HCT116 (cell line): ENCODE measurements at regions not wholly inside any gene's neighbourhood (a gene's known extent, or its start where the extent isn't known, plus 50 kb on each side); places are given as distances from the start of the nearest gene placed in this dataset.

Experiments
- ATAC-seq: fragments of 200-7000 bp; cut with Tn5 transposase; 2 replicates; pipeline ENCODE4 v1.9.1; 2020; ENCODE audit warnings: mild to moderate bottlenecking, moderate library complexity
- BruUV-seq: library from RNA; stranded (reverse); fragments of 400-500 nt; replicated peaks from 2 replicates; lab custom pipeline; 2021; lab: Mats Ljungman, UMichigan
- CTCF ChIA-PET: fragments of 300-600 bp; sonication (Branson Sonifier 250); formaldehyde crosslinking; loops from one replicate; lab custom pipeline; 2021; ENCODE audit warnings: antibody characterized with exemption; lab: Charles Lee
- POLR2A ChIA-PET: fragments of 300-600, 350-600 bp; sonication (Branson Sonifier 250); formaldehyde crosslinking; loops from one replicate; lab custom pipeline; 2021; ENCODE audit warnings: antibody characterized with exemption; lab: Charles Lee
- RAD21 ChIA-PET, 2 experiments: fragments of 300-600 bp; sonication (Branson Sonifier 250); formaldehyde crosslinking; loops; one replicate each; lab custom pipeline; 2023; ENCODE audit warnings: low total read pairs in 2 of 2; ENCODE audit not compliant: uncharacterized antibody in 2 of 2, unreplicated experiment in 2 of 2, low non-redundant PET in 1 of 2; lab: Charles Lee
- DNase-seq: peaks from one replicate; pipeline ENCODE4 v3.0.0-alpha.2; 2010; ENCODE audit warnings: low read depth, low spot score
- H2AFZ ChIP-seq: fragments of 200-600 bp; shearing (Covaris generic), sonication (generic); 2 replicates; pipeline ENCODE4 v1.6.1; 2017; ENCODE audit warnings: low read depth, mixed run types, mixed read lengths, antibody characterized with exemption, low read length; ENCODE audit not compliant: poor library complexity, severe bottlenecking
- H3K27ac ChIP-seq: 2 replicates; pipeline ENCODE4 v1.5.1; 2012; ENCODE audit warnings: low read depth, low read length
- H3K27me3 ChIP-seq: fragments of 200-600 bp; sonication (generic); 2 replicates; pipeline ENCODE4 v1.6.1; 2016; ENCODE audit warnings: mixed run types, low read length, mixed read lengths; ENCODE audit not compliant: insufficient read depth
- H3K36me3 ChIP-seq, 2 experiments: fragments of 200-500 bp in 1 of 2; fragments of 200-600 bp in 1 of 2; sonication (Bioruptor generic) in 1 of 2; sonication (generic) in 1 of 2; 2 replicates each; pipeline versions ENCODE4 v1.5.1 to v1.6.1; 2014 to 2016; ENCODE audit warnings: low read length in 2 of 2, inconsistent platforms in 1 of 2, mixed read lengths in 1 of 2, mixed run types in 1 of 2; ENCODE audit not compliant: insufficient read depth in 2 of 2, control insufficient read depth in 1 of 2
- H3K4me1 ChIP-seq, 2 experiments: fragments of 200-600 bp in 1 of 2; sonication (generic) in 1 of 2; 2 replicates each; pipeline versions ENCODE4 v1.5.1 to v1.6.1; 2012 to 2017; ENCODE audit warnings: low read length in 2 of 2, inconsistent platforms in 1 of 2, mild to moderate bottlenecking in 1 of 2, mixed read lengths in 1 of 2, mixed run types in 1 of 2, moderate library complexity in 1 of 2; ENCODE audit not compliant: insufficient read depth in 2 of 2, control insufficient read depth in 1 of 2
- H3K4me2 ChIP-seq: fragments of 200-600 bp; sonication (generic); 2 replicates; pipeline ENCODE4 v1.6.1; 2017; ENCODE audit warnings: mixed run types, low read length, mixed read lengths
- H3K4me3 ChIP-seq, 2 experiments: fragments of 200-600 bp in 1 of 2; sonication (generic) in 1 of 2; replicated peaks in 1 of 2; 2 replicates each; pipeline ENCODE4 v1.5.1; 2011 to 2016; ENCODE audit warnings: low read length in 2 of 2, control low read depth in 1 of 2, low read depth in 1 of 2, mild to moderate bottlenecking in 1 of 2, mixed read lengths in 1 of 2, mixed run types in 1 of 2
- H3K79me2 ChIP-seq: fragments of 200-600 bp; sonication (generic); 2 replicates; pipeline ENCODE4 v1.6.1; 2017; ENCODE audit warnings: mild to moderate bottlenecking, mixed run types, low read length, moderate library complexity, mixed read lengths; ENCODE audit not compliant: insufficient read depth
- H3K9ac ChIP-seq: fragments of 200-600 bp; sonication (generic); 2 replicates; pipeline ENCODE4 v1.6.1; 2016; ENCODE audit warnings: low read length, mixed read lengths
- H3K9me2 ChIP-seq: fragments of 200-600 bp; sonication (generic), shearing (Covaris generic); 2 replicates; pipeline ENCODE4 v1.6.1; 2017; ENCODE audit warnings: mixed run types, mild to moderate bottlenecking, moderate library complexity; ENCODE audit not compliant: insufficient read depth
- H3K9me3 ChIP-seq, 2 experiments: fragments of 200-500 bp in 1 of 2; fragments of 200-600 bp in 1 of 2; sonication (Bioruptor generic) in 1 of 2; sonication (generic) in 1 of 2; 2 replicates each; pipeline ENCODE4 v1.6.1; 2014 to 2017; ENCODE audit warnings: low read length in 2 of 2, mixed read lengths in 2 of 2, inconsistent platforms in 1 of 2, low read depth in 1 of 2, mild to moderate bottlenecking in 1 of 2, mixed run types in 1 of 2, moderate library complexity in 1 of 2; ENCODE audit not compliant: control insufficient read depth in 1 of 2, insufficient read depth in 1 of 2
- H4K20me1 ChIP-seq: fragments of 200-600 bp; sonication (generic), shearing (Covaris generic); 2 replicates; pipeline ENCODE4 v1.6.1; 2017; ENCODE audit warnings: mixed run types, mild to moderate bottlenecking, moderate library complexity; ENCODE audit not compliant: insufficient read depth
- CEBPB ChIP-seq: IDR thresholded peaks from 2 replicates; pipeline ENCODE4 v1.6.1; 2012; ENCODE audit warnings: low read depth
- CTCF ChIP-seq, 3 experiments: fragments of 200-600 bp in 1 of 3; sonication (generic) in 1 of 3; IDR thresholded peaks in 2 of 3; conservative IDR thresholded peaks in 1 of 3; 2 replicates each; pipeline ENCODE4 v1.5.1; 2012 to 2017; ENCODE audit warnings: low read depth in 2 of 3, low read length in 2 of 3, antibody characterized with exemption in 1 of 3, borderline replicate concordance in 1 of 3, control low read depth in 1 of 3, mild to moderate bottlenecking in 1 of 3, mixed read lengths in 1 of 3, mixed run types in 1 of 3, moderate library complexity in 1 of 3; ENCODE audit not compliant: insufficient read depth in 1 of 3
- EGR1 ChIP-seq: IDR thresholded peaks from 2 replicates; pipeline ENCODE4 v1.6.1; 2012; ENCODE audit warnings: low read depth
- ELF1 ChIP-seq: IDR thresholded peaks from 2 replicates; pipeline ENCODE4 v1.6.1; 2012; ENCODE audit warnings: low read depth, borderline replicate concordance
- EZH2phosphoT487 ChIP-seq: fragments of 200-600 bp; IDR thresholded peaks from 2 replicates; pipeline ENCODE4 v1.6.1; 2018; ENCODE audit warnings: antibody characterized with exemption, borderline replicate concordance
- FOSL1 ChIP-seq: IDR thresholded peaks from 2 replicates; pipeline ENCODE4 v1.6.1; 2012; ENCODE audit warnings: low read depth
- JUND ChIP-seq: IDR thresholded peaks from 2 replicates; pipeline ENCODE4 v1.6.1; 2012
- MAX ChIP-seq: IDR thresholded peaks from 2 replicates; pipeline ENCODE4 v1.6.1; 2012
- RAD21 ChIP-seq: IDR thresholded peaks from 2 replicates; pipeline ENCODE4 v1.6.1; 2012; ENCODE audit warnings: low read depth, mild to moderate bottlenecking
- SIN3A ChIP-seq: IDR thresholded peaks from 2 replicates; pipeline ENCODE4 v1.6.1; 2012; ENCODE audit warnings: low read depth
- SRF ChIP-seq: IDR thresholded peaks from 2 replicates; pipeline ENCODE4 v1.6.1; 2012; ENCODE audit warnings: low read depth
- TCF7L2 ChIP-seq: IDR thresholded peaks from 2 replicates; pipeline ENCODE4 v1.7.0; 2011; ENCODE audit warnings: borderline replicate concordance, inconsistent platforms; ENCODE audit not compliant: insufficient read depth, insufficient read length; ENCODE audit errors: extremely low read depth
- YY1 ChIP-seq: IDR thresholded peaks from 2 replicates; pipeline ENCODE4 v1.6.1; 2011; ENCODE audit warnings: low read length, low read depth, moderate library complexity, mild to moderate bottlenecking; ENCODE audit not compliant: insufficient replicate concordance; ENCODE audit errors: extremely low read depth
- ZFX ChIP-seq: fragments of 450-650 bp; IDR thresholded peaks from 2 replicates; pipeline ENCODE4 v1.6.1; 2017
- intact Hi-C: fragments of 100-400 bp; cut with micrococcal nuclease; formaldehyde crosslinking; loops from 2 replicates; pipeline ENCODE4 v1.10.0; 2022

GRCh38 chr5:90134892-90135291 is 274.7 kb downstream of the CETN3 start:
- H3K27ac ChIP-seq, result no peak overlapping the region
- POLR2A ChIA-PET, result no interaction called here
- RAD21 ChIA-PET, result no interaction called here
- H3K27me3 ChIP-seq, result no peaks in the 10 kb centered on the region
- peaks cover 0 to 3% of the 10 kb centered on the region in 2 experiments; a peak in 1 of 4 replicates for H3K4me1 ChIP-seq
- H3K9me2 ChIP-seq, result no peaks in the 10 kb centered on the region
- no peak for TF ChIP-seq SRF
- no peaks in the 10 kb centered on the region for H3K36me3 ChIP-seq
- no peak overlapping the region for H2AFZ ChIP-seq
- intact Hi-C loops, result no loop called here
- no peak overlapping the region for H3K4me3 ChIP-seq
- no peaks in the 10 kb centered on the region for H3K9me3 ChIP-seq
- no peak for ATAC-seq
- H3K4me2 ChIP-seq, result no peak overlapping the region
- CTCF ChIA-PET, result no interaction called here
- no peaks in the 10 kb centered on the region for H4K20me1 ChIP-seq
- no TSS peak for BruUV-seq
- no peak for DNase-seq
- H3K79me2 ChIP-seq, result no peaks in the 10 kb centered on the region
- no peak overlapping the region for H3K9ac ChIP-seq

GRCh38 chr5:90134381-90134780 is 275.2 kb downstream of the CETN3 start:
- RAD21 ChIA-PET, result no interaction called here
- TF ChIP-seq YY1, result no peak
- TF ChIP-seq, all 23 proteins: peak for 0
- Histone ChIP-seq H3K27me3 (no peaks in the 10 kb centered on the region), H2AFZ (no peak overlapping the region), H3K36me3 (no peaks in the 10 kb centered on the region), H4K20me1 (no peaks in the 10 kb centered on the region), H3K79me2 (no peaks in the 10 kb centered on the region), H3K9me3 (no peaks in the 10 kb centered on the region), H3K4me3 (no peak overlapping the region), H3K4me1 (peaks cover 0 to 3% of the 10 kb centered on the region in 2 experiments; a peak in 1 of 4 replicates), H3K27ac (no peak overlapping the region), H3K4me2 (no peak overlapping the region), H3K9ac (no peak overlapping the region), H3K9me2 (no peaks in the 10 kb centered on the region)
- intact Hi-C loops, result no loop called here
- no peak for ATAC-seq
- POLR2A ChIA-PET, result no interaction called here
- no TSS peak for BruUV-seq
- DNase-seq, result no peak
- CTCF ChIA-PET, result no interaction called here

- no peaks in the 10 kb centered on the region for H3K9me3 ChIP-seq
- H2AFZ ChIP-seq, result no peak overlapping the region
- RAD21 ChIA-PET, result no interaction called here
- H3K36me3 ChIP-seq, result no peaks in the 10 kb centered on the region
- no peaks in the 10 kb centered on the region for H3K9me2 ChIP-seq
- no TSS peak for BruUV-seq
- POLR2A ChIA-PET, result no interaction called here
- no peaks in the 10 kb centered on the region for H3K79me2 ChIP-seq
- H3K4me1 ChIP-seq, result peaks cover 0 to 3% of the 10 kb centered on the region in 2 experiments; a peak in 1 of 4 replicates
- no peak overlapping the region for H3K4me3 ChIP-seq
- no peaks in the 10 kb centered on the region for H4K20me1 ChIP-seq
- H3K9ac ChIP-seq, result no peak overlapping the region
- H3K27me3 ChIP-seq, result no peaks in the 10 kb centered on the region
- no peak overlapping the region for H3K4me2 ChIP-seq
- intact Hi-C loops, result no loop called here
- H3K27ac ChIP-seq, result no peak overlapping the region
- ATAC-seq, result no peak
- CTCF ChIA-PET, result no interaction called here
- no peak for DNase-seq
- TF ChIP-seq RAD21, result no peak
- TF ChIP-seq SRF, result no peak
- no peak for TF ChIP-seq JUND
- no peak for TF ChIP-seq YY1
- TF ChIP-seq CEBPB, result no peak
- TF ChIP-seq ELF1, result no peak
- no peak for TF ChIP-seq EZH2phosphoT487
- no peak for TF ChIP-seq CTCF (IDR thresholded peaks at IDR 0.05 in 2 of 3, conservative IDR thresholded peaks at IDR 0.05 in 1 of 3; ENCODE audit: borderline replicate concordance in 1 of 3, insufficient read depth in 1 of 3, low read depth in 2 of 3, low read length in 2 of 3)
- no peak for TF ChIP-seq FOSL1
- no peak for TF ChIP-seq TCF7L2
- no peak for TF ChIP-seq MAX
- no peak for TF ChIP-seq ZFX
- no peak for TF ChIP-seq EGR1
- no peak for TF ChIP-seq SIN3A
Observed at GRCh38 chr5:90133941-90134340, 275.6 kb downstream of the CETN3 start.
